ENCODE measurements at regions not wholly inside any gene's neighbourhood (a gene's known extent, or its start where the extent isn't known, plus 50 kb on each side); places are given as distances from the start of the nearest gene placed in this dataset.
"Not testable (repeated sequence)": the region's sequence is repeated elsewhere in the genome, so short reads cannot be mapped to it uniquely, and the experiment has no call there.

DNA sequence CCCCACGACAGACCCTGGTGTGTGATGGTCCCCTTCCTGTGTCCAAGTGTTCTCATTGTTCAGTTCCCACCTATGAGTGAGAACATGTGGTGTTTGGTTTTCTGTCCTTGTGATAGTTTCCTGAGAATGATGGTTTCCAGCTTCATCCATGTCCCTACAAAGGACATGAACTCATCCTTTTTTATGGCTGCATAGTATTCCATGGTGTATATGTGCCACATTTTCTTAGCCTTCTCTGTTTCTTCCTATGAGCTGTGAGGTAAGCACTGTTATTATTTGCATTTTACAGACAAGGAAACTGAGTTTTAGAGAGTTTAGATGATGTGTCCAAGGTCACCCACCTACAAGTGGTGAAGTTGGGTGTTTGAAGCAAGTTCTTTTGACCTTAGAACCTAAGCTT lies 51.1 kb upstream of the BNC1 start:
- DNase-seq (ENCODE audit: low spot score) = not testable (repeated sequence)

GRCh38 chr15:83339396-83339795 lies 54.9 kb upstream of the BNC1 start:
- DNase-seq (ENCODE audit: low spot score) = no peak

DNA sequence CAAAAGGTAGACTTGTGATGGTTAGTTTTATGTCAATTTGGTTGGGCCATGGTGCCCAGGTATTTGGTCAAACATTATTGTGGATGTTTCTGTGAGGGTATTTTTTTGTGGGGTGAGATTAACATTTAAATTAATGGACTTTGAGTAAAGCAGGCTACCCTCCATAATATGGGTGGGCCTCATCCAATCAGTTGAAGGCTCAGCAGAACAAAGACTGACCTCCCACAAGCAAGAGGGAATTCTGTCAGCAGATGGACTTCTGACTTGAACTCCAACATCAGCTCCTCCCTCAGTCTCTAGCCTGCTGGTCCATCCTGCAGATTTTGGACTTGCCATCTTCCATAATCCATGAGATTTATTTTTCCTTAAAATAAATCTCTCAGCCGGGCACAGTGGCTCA lies 55.6 kb upstream of the BNC1 start:
- DNase-seq (ENCODE audit: low spot score) = no peak

DNA sequence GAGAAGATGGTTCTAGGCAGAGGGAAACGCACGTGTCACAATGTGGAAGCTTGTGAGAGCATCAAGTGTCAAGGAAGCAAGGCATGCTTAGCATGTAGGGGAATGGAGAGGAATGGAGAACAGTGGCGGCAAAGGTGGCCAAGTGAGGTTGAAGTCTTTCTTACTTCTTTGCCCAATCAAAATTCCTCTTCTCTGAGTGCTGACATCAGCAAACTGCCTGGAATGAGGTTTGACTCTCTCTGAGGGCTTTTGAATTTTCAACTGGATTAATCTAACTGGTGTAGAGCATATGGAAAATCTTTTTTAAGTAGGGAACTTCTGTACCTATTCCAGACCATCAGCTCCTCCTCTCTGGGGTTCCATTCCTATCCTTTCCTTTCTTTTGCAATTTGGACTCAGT lies 61.9 kb upstream of the BNC1 start:
- no peak for DNase-seq (ENCODE audit: low spot score)

GRCh38 chr15:83352119-83352518 lies 67.7 kb upstream of the BNC1 start:
- no peak for DNase-seq (ENCODE audit: low spot score)

- DNase-seq (ENCODE audit: low spot score) = no peak
These were observed 72.3 kb upstream of the BNC1 start for GRCh38 chr15:83356501-83357399.

- no peak for DNase-seq (ENCODE audit: low spot score)
These were observed 74.6 kb upstream of the BNC1 start for GRCh38 chr15:83358972-83359564.

DNA sequence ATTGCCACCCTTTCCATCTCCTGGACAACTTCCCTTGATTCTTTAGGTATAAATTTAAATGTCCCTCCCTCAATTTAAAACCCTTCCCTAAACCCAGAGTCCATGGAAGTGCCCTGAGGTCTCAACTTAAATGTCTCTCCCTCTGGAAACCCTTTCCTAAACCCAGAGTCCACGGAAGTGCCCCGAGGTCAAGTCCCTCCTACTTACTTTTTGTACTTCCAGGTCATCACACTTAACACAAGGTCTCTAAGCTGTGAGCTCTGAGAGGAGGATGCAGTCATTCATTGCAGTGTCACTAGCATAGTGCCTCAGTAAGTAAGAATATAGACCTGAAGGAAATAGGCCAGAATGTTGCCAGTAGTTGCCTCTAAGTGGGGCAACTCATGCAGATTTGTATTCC lies 78.2 kb upstream of the BNC1 start:
- no peak for DNase-seq (ENCODE audit: low spot score)

GRCh38 chr15:83364501-83364900 lies 80.0 kb upstream of the BNC1 start:
- no peak for DNase-seq (ENCODE audit: low spot score)

DNA sequence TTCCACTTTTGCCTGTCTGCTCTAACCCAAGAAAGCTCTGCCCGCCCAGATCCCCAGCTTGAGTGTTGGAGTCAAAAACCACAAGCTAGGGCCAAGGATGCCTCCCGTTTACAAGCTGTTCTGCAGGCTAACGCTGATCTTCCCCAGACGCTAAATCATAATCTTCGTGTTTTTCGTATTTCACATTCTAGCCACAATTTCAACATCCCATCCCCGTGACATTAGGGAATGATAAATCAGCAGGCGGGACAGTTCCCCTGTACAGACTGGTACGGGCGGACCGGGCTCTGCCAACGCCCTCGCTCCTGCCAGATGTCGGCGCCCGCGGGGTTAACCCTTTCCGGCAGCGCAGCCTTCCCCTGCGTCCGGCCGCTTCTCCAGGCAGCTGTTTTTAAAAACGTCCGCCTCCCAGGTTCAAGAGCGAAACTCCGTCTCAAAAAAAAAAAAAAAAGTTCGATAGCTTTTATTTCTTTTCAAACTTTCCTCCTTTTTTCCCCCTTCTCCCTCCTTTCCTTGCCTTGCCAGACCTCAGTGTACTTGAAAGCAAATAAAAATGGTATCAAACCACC lies 81.0 kb upstream of the BNC1 start:
- DNase-seq (ENCODE audit: low spot score) = peak; percentile 35

- peak; percentile 19 for DNase-seq (ENCODE audit: low spot score)
These were observed 74.7 kb upstream of the SH3GL3 start for GRCh38 chr15:83372434-83372891.

- DNase-seq (ENCODE audit: low spot score) = no peak
These were observed 68.1 kb upstream of the SH3GL3 start for GRCh38 chr15:83378921-83379578.

GRCh38 chr15:83379579-83379959 lies 67.6 kb upstream of the SH3GL3 start:
- DNase-seq (ENCODE audit: low spot score) = peak; percentile 20

- no peak for DNase-seq (ENCODE audit: low spot score)
These were observed 67.1 kb upstream of the SH3GL3 start for GRCh38 chr15:83380059-83380458.

- DNase-seq (ENCODE audit: low spot score) = peak; percentile 54
These were observed 66.5 kb upstream of the SH3GL3 start for GRCh38 chr15:83380682-83381081.

DNA sequence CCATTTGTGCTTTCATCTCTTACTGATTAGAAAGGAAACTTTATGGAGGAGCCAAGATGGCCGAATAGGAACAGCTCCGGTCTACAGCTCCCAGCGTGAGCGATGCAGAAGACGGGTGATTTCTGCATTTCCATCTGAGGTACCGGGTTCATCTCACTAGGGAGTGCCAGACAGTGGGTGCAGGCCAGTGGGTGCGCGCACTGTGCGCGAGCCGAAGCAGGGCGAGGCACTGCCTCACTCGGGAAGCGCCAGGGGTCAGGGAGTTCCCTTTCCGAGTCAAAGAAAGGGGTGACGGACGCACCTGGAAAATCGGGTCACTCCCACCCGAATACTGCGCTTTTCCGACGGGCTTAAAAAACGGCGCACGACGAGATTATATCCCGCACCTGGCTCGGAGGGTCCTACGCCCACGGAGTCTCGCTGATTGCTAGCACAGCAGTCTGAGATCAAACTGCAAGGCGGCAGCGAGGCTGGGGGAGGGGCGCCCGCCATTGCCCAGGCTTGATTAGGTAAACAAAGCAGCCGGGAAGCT lies 63.5 kb upstream of the SH3GL3 start:
- not testable (repeated sequence) for DNase-seq (ENCODE audit: low spot score)

GRCh38 chr15:83396101-83396500 lies 51.0 kb upstream of the SH3GL3 start:
- DNase-seq (ENCODE audit: low spot score) = no peak
